Stimulated activated naive CD8-positive, alpha-beta T cell treated with anti-CD3 and anti-CD28 coated beads, Interleukin-15, amount 100 ng/mL, for 72 hours (primary cell): ENCODE measurements at regions not wholly inside any gene's neighbourhood (a gene's known extent, or its start where the extent isn't known, plus 50 kb on each side); places are given as distances from the start of the nearest gene placed in this dataset.
"Not testable (repeated sequence)": the region's sequence is repeated elsewhere in the genome, so short reads cannot be mapped to it uniquely, and the experiment has no call there.

Source experiments
- ATAC-seq: fragments of 150-1000 bp; cut with Tn5 transposase; 2 replicates; pipeline ENCODE4 v1.10.0; 2021; ENCODE audit warnings: mild to moderate bottlenecking, moderate library complexity
- DNase-seq, 2 donors: peaks; one replicate each; pipeline ENCODE4 v3.0.0; 2021 to 2022
- H3K27ac Mint-ChIP-seq, 2 donors: one replicate each; pipeline ENCODE4 v1.8.0; 2022; ENCODE audit warnings: mild to moderate bottlenecking in 2 of 2, mixed read lengths in 2 of 2, moderate library complexity in 2 of 2
- H3K27me3 Mint-ChIP-seq: one replicate; pipeline ENCODE4 v1.8.0; 2022; ENCODE audit warnings: mixed read lengths
- H3K4me1 Mint-ChIP-seq: one replicate; pipeline ENCODE4 v1.8.0; 2022; ENCODE audit warnings: mild to moderate bottlenecking, mixed read lengths
- H3K4me3 Mint-ChIP-seq, 2 donors: one replicate each; pipeline ENCODE4 v1.8.0; 2022; ENCODE audit warnings: mild to moderate bottlenecking in 2 of 2, mixed read lengths in 2 of 2, moderate library complexity in 1 of 2
- H3K9me3 Mint-ChIP-seq, 2 donors: one replicate each; pipeline ENCODE4 v1.8.0; 2022; ENCODE audit warnings: mixed read lengths in 2 of 2

- Mint-ChIP-seq H3K4me1 (peaks cover 43% of the 10 kb centered on the region), H3K9me3 (no peaks in the 10 kb centered on the region), H3K4me3 (no peak overlapping the region), H3K27ac (no peak overlapping the region), H3K27me3 (peaks cover 27% of the 10 kb centered on the region)
- no peak for ATAC-seq
- no peak for DNase-seq
These were observed 235.9 kb downstream of the LY86 start for GRCh38 chr6:6824381-6824780.

GRCh38 chr6:6825193-6825784 is 236.8 kb downstream of the LY86 start:
- ATAC-seq (no peak), DNase-seq (no peak)
- Mint-ChIP-seq H3K4me3 (no peak overlapping the region), H3K27me3 (peaks cover 24% of the 10 kb centered on the region), H3K4me1 (peaks cover 43% of the 10 kb centered on the region), H3K9me3 (no peaks in the 10 kb centered on the region), H3K27ac (no peak overlapping the region)

GRCh38 chr6:6826095-6826901 is 237.8 kb downstream of the LY86 start:
- peaks cover 43% of the 10 kb centered on the region for H3K4me1 Mint-ChIP-seq
- no peaks in the 10 kb centered on the region for H3K9me3 Mint-ChIP-seq
- H3K27me3 Mint-ChIP-seq, result peaks cover 17% of the 10 kb centered on the region
- H3K27ac Mint-ChIP-seq, result no peak overlapping the region
- no peak overlapping the region for H3K4me3 Mint-ChIP-seq
- ATAC-seq, result peak; percentile 89
- peak; percentile 30 to 36 for DNase-seq

- no peak overlapping the region for H3K27ac Mint-ChIP-seq
- H3K4me1 Mint-ChIP-seq, result peaks cover 43% of the 10 kb centered on the region
- no peak overlapping the region for H3K4me3 Mint-ChIP-seq
- H3K27me3 Mint-ChIP-seq, result peaks cover 20% of the 10 kb centered on the region
- no peaks in the 10 kb centered on the region for H3K9me3 Mint-ChIP-seq
- DNase-seq, result no peak
- no peak for ATAC-seq
These were observed 238.4 kb downstream of the LY86 start for GRCh38 chr6:6826961-6827360.

GRCh38 chr6:6829872-6830685 is 241.6 kb downstream of the LY86 start:
- ATAC-seq, result no peak
- peaks cover 33% of the 10 kb centered on the region for H3K27me3 Mint-ChIP-seq

GRCh38 chr6:6830686-6831063 is 242.2 kb downstream of the LY86 start:
- peaks cover 16% of the 10 kb centered on the region for H3K4me1 Mint-ChIP-seq
- not testable (repeated sequence) for H3K9me3 Mint-ChIP-seq, DNase-seq, ATAC-seq, H3K27ac Mint-ChIP-seq, H3K4me3 Mint-ChIP-seq
- H3K27me3 Mint-ChIP-seq, result peaks cover 36% of the 10 kb centered on the region

More at GRCh38 chr6:6829872-6830685, 241.6 kb downstream of the LY86 start:
- no peak overlapping the region for H3K4me3 Mint-ChIP-seq
- no peak for DNase-seq
- H3K9me3 Mint-ChIP-seq, result no peaks in the 10 kb centered on the region
- peak overlapping the region in 1 of 2 donors; percentile 21 for H3K27ac Mint-ChIP-seq
- H3K4me1 Mint-ChIP-seq, result peaks cover 22% of the 10 kb centered on the region

GRCh38 chr6:6832439-6832838 is 243.9 kb downstream of the LY86 start:
- no peak for ATAC-seq
- Mint-ChIP-seq H3K27ac (no peak overlapping the region), H3K4me1 (peaks cover under 1% of the 10 kb centered on the region), H3K27me3 (peaks cover 40% of the 10 kb centered on the region), H3K9me3 (no peaks in the 10 kb centered on the region), H3K4me3 (no peak overlapping the region)
- no peak for DNase-seq

- no peak for DNase-seq
These were observed 246.1 kb downstream of the LY86 start for GRCh38 chr6:6834356-6835222.

GRCh38 chr6:6835223-6835503 is 246.6 kb downstream of the LY86 start:
- Mint-ChIP-seq H3K27ac (no peak overlapping the region), H3K4me3 (no peak overlapping the region), H3K27me3 (peaks cover 44% of the 10 kb centered on the region), H3K4me1 (no peaks in the 10 kb centered on the region), H3K9me3 (no peaks in the 10 kb centered on the region)
- ATAC-seq (no peak), DNase-seq (no peak)

More at GRCh38 chr6:6834356-6835222, 246.1 kb downstream of the LY86 start:
- no peaks in the 10 kb centered on the region for H3K4me1 Mint-ChIP-seq
- ATAC-seq, result no peak
- H3K27ac Mint-ChIP-seq, result no peak overlapping the region
- peaks cover 43% of the 10 kb centered on the region for H3K27me3 Mint-ChIP-seq
- no peak overlapping the region for H3K4me3 Mint-ChIP-seq
- H3K9me3 Mint-ChIP-seq, result no peaks in the 10 kb centered on the region

- ATAC-seq (no peak), DNase-seq (no peak)
- Mint-ChIP-seq H3K4me3 (no peak overlapping the region), H3K4me1 (no peaks in the 10 kb centered on the region), H3K27ac (no peak overlapping the region), H3K9me3 (no peaks in the 10 kb centered on the region), H3K27me3 (peaks cover 53% of the 10 kb centered on the region)
These were observed 248.3 kb downstream of the LY86 start for GRCh38 chr6:6836609-6837406.

- Mint-ChIP-seq H3K9me3 (no peaks in the 10 kb centered on the region), H3K4me3 (no peak overlapping the region), H3K4me1 (no peaks in the 10 kb centered on the region), H3K27me3 (peaks cover 54% of the 10 kb centered on the region), H3K27ac (no peak overlapping the region)
- DNase-seq (no peak), ATAC-seq (no peak)
These were observed 249.1 kb downstream of the LY86 start for GRCh38 chr6:6837541-6838080.

- Mint-ChIP-seq H3K4me3 (no peak overlapping the region), H3K9me3 (peaks cover 5 to 8% of the 10 kb centered on the region in 2 donors), H3K4me1 (no peaks in the 10 kb centered on the region), H3K27me3 (peaks cover 50% of the 10 kb centered on the region), H3K27ac (no peak overlapping the region)
- DNase-seq (no peak), ATAC-seq (no peak)
These were observed 252.3 kb downstream of the LY86 start for GRCh38 chr6:6840831-6841291.

- H3K9me3 Mint-ChIP-seq, result peaks cover 12 to 15% of the 10 kb centered on the region in 2 donors
- H3K4me1 Mint-ChIP-seq, result no peaks in the 10 kb centered on the region
- DNase-seq (no peak), ATAC-seq (no peak)
- no peak overlapping the region for H3K27ac Mint-ChIP-seq
- peaks cover 48% of the 10 kb centered on the region for H3K27me3 Mint-ChIP-seq
- no peak overlapping the region for H3K4me3 Mint-ChIP-seq
These were observed 253.1 kb downstream of the LY86 start for GRCh38 chr6:6841571-6841970.

- no peaks in the 10 kb centered on the region for H3K4me1 Mint-ChIP-seq
- no peak for DNase-seq
- H3K27ac Mint-ChIP-seq, result no peak overlapping the region
- H3K4me3 Mint-ChIP-seq, result no peak overlapping the region
- no peak for ATAC-seq
- H3K27me3 Mint-ChIP-seq, result peaks cover 43% of the 10 kb centered on the region
- peaks cover 13 to 16% of the 10 kb centered on the region in 2 donors for H3K9me3 Mint-ChIP-seq
These were observed 253.8 kb downstream of the LY86 start for GRCh38 chr6:6842291-6842690.
